ENCODE measurements at regions not wholly inside any gene's neighbourhood (a gene's known extent, or its start where the extent isn't known, plus 50 kb on each side); places are given as distances from the start of the nearest gene placed in this dataset.

GRCh38 chr2:871175-871727 is 79.4 kb upstream of the SNTG2 start:
- TF ChIP-seq CTCF (IDR thresholded peaks at IDR 0.05; ENCODE audit: low read length) (no peak), EZH2 (optimal IDR thresholded peaks at IDR 0.05; ENCODE audit: low read depth, low read length) (no peak)

Data from MM.1S (cell line).